ENCODE measurements at regions not wholly inside any gene's neighbourhood (a gene's known extent, or its start where the extent isn't known, plus 50 kb on each side); places are given as distances from the start of the nearest gene placed in this dataset.
"Not testable (repeated sequence)": the region's sequence is repeated elsewhere in the genome, so short reads cannot be mapped to it uniquely, and the experiment has no call there.

DNA sequence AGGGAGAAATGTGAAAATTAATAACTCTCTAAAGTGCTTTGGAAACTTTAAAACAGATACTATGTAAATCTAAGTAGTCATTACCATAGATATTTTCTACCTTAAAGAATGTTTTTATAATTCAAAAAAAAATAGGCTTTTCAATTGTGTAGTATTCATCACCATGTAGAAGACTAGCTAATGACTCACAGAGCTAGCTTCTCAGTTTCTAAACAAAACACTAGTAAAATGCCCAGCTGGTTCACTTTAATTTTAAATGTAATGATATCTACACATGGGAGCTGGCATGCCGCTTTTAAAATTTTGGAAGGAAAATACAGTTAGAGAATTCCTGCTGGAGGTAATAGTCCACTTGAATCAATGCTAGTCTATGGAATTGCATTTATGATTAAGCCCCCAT, 509.8 kb downstream of the CSNK1G3 start:
- H3K4me3 Mint-ChIP-seq = no peak overlapping the region
- no peaks in the 10 kb centered on the region for H3K4me1 Mint-ChIP-seq
- no peak for DNase-seq (ENCODE audit: low spot score in 2 of 2)
- H3K27ac Mint-ChIP-seq = no peak overlapping the region
- H3K27me3 Mint-ChIP-seq = no peaks in the 10 kb centered on the region
- no peaks in the 10 kb centered on the region for H3K36me3 Mint-ChIP-seq
- ATAC-seq (ENCODE audit: low read depth) = no peak
- peaks cover 5% of the 10 kb centered on the region for H3K9me3 Mint-ChIP-seq

DNA sequence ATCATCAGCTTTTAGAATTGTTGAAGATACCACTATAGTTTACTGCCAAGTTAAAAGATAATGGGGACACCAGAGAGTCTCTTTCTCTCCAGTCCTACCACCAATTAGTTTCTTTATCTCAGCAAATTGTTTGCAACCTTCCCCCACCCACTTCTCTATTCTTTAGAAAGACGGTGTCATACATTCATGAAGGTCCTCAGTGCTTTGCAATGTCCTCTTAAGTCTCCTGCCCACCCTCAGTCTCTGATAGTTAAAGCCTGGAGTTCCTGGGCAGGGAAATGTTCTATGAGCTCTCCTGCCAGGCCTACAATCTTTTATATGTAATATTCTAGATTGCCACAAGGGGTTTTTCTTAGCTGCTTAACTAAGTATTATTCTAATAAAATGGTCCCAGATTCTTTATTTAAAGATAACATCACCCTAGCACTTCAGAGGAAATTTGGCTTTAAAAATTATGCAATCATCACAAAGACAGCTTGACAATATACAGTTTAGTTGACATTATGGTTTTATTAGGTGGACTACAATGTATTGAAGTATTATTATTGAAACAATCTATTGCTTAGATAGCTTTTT, 509.2 kb downstream of the CSNK1G3 start:
- H3K4me3 Mint-ChIP-seq = no peak overlapping the region
- H3K27me3 Mint-ChIP-seq = no peaks in the 10 kb centered on the region

DNA sequence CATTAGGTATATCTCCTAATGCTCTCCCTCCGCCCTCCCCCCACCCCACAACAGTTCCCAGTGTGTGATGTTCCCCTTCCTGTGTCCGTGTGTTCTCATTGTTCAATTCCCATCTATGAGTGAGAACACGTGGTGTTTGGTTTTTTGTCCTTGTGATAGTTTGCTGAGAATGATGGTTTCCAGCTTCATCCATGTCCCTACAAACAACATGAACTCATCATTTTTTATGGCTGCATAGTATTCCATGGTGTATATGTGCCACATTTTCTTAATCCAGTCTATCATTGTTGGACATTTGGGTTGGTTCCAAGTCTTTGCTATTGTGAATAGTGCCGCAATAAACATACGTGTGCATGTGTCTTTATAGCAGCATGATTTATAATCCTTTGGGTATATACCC, 505.3 kb downstream of the CSNK1G3 start:
- not testable (repeated sequence) for ATAC-seq (ENCODE audit: low read depth); H3K4me1 Mint-ChIP-seq; DNase-seq (ENCODE audit: low spot score in 2 of 2); H3K36me3 Mint-ChIP-seq; H3K27me3 Mint-ChIP-seq; H3K9me3 Mint-ChIP-seq; H3K4me3 Mint-ChIP-seq; H3K27ac Mint-ChIP-seq

More for the DNA sequence above, 509.2 kb downstream of the CSNK1G3 start:
- H3K36me3 Mint-ChIP-seq = no peaks in the 10 kb centered on the region
- peaks cover 5% of the 10 kb centered on the region for H3K9me3 Mint-ChIP-seq
- DNase-seq (ENCODE audit: low spot score in 2 of 2) (no peak), ATAC-seq (ENCODE audit: low read depth) (no peak)
- H3K4me1 Mint-ChIP-seq = no peaks in the 10 kb centered on the region
- no peak overlapping the region for H3K27ac Mint-ChIP-seq

DNA sequence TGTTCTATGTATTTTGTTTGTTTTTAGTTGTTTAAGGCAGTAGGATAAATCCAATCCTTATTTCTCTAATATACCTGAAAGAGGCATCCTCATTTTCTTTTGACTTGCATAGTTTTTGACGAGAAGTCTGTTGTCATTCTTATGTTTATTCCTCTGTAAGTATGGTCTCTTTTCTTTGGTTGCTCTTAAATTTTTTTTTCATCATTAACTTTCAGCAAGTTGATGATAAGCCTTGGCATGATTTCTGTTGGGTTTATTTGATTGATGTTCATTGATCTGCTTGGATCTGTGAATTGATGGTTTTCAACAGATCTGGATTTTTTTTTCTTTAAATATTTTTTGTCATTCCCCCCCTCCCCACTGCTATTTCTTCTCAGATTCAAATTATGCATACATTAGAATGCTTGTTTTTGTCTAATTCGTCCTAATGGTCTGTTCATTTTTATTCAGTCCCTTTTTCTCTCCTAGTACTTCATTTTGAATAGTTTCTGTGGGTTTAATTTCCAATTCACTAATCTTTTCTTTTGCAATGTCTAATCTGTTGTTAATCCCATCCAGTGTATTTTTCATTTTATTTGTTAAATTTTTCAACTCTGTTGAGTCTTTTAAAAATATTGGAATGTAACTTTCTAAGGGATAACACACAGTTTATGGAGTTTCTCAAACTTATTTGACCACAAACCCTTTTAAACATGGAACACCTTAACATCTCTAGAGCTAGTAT, 495.9 kb downstream of the CSNK1G3 start:
- no peak overlapping the region for H3K27ac Mint-ChIP-seq
- H3K36me3 Mint-ChIP-seq = no peaks in the 10 kb centered on the region
- H3K4me1 Mint-ChIP-seq = no peaks in the 10 kb centered on the region
- DNase-seq (ENCODE audit: low spot score in 2 of 2) (no peak), ATAC-seq (ENCODE audit: low read depth) (no peak)
- peaks cover 16% of the 10 kb centered on the region for H3K9me3 Mint-ChIP-seq
- no peaks in the 10 kb centered on the region for H3K27me3 Mint-ChIP-seq
- no peak overlapping the region for H3K4me3 Mint-ChIP-seq

DNA sequence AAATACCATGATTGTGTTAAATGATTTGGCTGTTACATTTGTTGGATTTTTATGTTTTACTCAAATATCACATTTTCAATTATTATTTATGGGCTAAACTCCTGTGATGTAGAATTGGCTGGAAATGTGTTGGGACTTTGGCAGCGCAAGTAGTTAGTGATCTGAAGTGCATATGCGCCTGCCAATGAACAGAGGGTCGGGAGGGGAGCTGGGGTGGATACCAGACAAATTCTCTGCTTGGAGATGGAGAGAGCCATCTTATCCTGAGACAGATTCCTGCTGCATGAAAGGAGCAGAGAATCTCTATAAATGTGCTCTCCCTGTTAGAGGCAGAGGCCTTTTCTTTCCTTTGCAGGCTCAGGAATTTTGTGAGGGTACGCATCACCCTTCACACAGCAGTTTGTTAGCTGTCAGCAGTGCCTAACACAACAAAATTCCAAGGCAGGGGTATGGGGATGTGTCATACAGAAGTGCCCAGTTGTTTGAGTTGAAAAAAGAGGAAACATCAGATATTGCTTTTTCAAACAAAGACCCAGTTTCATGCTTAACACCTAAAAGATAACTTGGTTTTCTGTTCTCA, 489.1 kb downstream of the CSNK1G3 start:
- ATAC-seq (ENCODE audit: low read depth) (no peak), DNase-seq (ENCODE audit: low spot score in 2 of 2) (no peak)
- Mint-ChIP-seq H3K27ac (no peak overlapping the region), H3K4me1 (peaks cover 2% of the 10 kb centered on the region), H3K36me3 (no peaks in the 10 kb centered on the region), H3K4me3 (no peak overlapping the region), H3K27me3 (no peaks in the 10 kb centered on the region), H3K9me3 (peaks cover 2% of the 10 kb centered on the region)

DNA sequence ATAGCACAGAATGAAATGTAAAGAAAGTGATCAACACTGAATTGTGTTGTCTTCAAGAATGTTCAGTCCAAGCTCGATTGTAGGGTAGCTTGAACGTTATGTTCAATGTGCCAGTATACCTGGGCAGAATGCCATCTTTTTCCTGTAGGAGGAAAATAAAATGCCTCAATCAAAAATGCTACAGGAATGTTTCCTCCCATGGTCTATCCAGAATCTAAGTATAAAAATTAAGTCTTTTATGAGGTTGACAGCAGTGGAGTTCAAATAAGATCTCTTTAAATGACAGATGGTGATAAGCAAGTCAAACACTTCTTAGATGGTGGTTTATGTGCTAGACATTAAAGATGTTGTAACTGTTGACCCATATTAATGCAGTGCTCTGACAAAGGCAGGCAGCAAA, 488.6 kb downstream of the CSNK1G3 start:
- no peak overlapping the region for H3K27ac Mint-ChIP-seq
- no peaks in the 10 kb centered on the region for H3K9me3 Mint-ChIP-seq
- no peak for ATAC-seq (ENCODE audit: low read depth)
- DNase-seq (ENCODE audit: low spot score in 2 of 2) = no peak
- H3K36me3 Mint-ChIP-seq = no peaks in the 10 kb centered on the region
- H3K4me3 Mint-ChIP-seq = no peak overlapping the region
- H3K4me1 Mint-ChIP-seq = peaks cover 2% of the 10 kb centered on the region
- H3K27me3 Mint-ChIP-seq = no peaks in the 10 kb centered on the region

DNA sequence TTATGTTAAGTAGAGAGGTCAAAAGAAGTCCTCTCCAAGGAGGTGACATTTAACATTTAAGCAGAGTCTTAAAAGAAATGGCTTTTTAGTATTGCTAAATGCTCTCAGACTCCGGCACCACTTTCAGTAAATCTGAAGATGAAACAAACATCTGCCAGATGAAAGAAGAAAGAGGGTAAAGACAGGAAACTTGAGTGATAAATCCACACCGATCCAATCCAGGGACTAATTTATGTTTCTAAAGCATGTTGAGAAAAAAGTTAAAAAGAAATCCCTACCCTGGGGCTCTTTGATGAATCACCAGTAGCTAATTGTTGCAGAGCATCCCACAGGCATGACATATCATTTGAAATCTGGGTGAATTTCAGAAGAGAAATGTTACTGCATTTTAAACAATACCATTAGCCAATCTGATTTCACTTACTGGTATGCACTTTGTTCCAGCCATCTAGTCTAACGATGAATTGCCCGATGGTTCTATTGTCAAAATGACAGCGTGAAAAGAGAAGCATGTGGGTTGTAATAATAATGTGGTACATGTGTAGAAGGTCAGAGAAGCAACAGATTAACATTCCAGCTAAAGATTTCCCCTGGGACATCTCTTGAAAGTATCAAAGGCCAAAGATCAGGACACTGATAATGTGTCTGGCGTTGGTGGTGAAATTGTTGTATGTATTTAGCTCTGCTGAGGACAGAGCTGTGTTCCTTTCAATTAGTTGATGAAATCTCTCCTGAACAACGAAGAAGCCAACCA, 485.7 kb downstream of the CSNK1G3 start:
- DNase-seq (ENCODE audit: low spot score in 2 of 2) (no peak), ATAC-seq (ENCODE audit: low read depth) (no peak)
- H3K27ac Mint-ChIP-seq = no peak overlapping the region
- H3K27me3 Mint-ChIP-seq = no peaks in the 10 kb centered on the region
- H3K9me3 Mint-ChIP-seq = no peaks in the 10 kb centered on the region
- peaks cover 2% of the 10 kb centered on the region for H3K4me1 Mint-ChIP-seq
- H3K36me3 Mint-ChIP-seq = no peaks in the 10 kb centered on the region
- no peak overlapping the region for H3K4me3 Mint-ChIP-seq

DNA sequence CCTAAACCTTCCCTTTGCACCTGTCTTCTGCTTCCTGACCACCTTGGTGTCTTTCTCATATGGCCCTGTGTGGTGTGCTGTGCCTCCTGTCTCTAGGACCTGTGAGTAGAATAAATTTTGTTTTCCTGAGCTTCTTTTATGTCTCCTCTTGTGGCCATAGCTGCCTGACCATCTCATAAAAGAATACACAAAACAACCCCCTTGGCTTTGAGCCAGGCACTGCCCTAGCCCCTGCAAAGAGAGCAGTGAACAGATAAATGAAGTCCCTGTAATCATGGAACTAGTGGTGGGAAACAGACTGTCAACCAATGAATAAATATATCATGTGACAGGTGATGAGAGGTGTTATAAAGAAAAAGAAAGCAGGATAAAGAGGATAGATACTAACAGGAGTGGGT, 485.1 kb downstream of the CSNK1G3 start:
- H3K9me3 Mint-ChIP-seq = no peaks in the 10 kb centered on the region
- H3K36me3 Mint-ChIP-seq = no peaks in the 10 kb centered on the region

DNA sequence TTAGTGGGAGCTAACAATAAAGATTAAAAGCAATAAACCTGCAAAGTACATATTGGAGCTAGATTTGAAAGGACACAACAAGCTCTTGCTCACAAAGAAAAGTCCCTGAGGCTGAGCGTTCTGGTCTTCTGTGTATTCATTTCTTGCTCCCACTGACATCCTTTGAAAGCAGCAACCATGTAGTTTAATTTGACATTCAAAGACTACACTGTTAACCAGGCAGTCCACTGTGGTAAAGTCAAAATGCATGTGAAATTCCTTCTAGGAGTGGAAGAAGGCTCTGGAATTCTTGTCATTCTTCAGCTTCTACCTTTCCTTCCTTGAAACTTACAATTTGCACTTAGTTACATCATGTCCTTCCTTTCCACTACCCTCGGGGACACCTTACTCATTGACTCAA, 480.7 kb downstream of the CSNK1G3 start:
- Mint-ChIP-seq H3K27me3 (peaks cover 2% of the 10 kb centered on the region), H3K36me3 (no peaks in the 10 kb centered on the region), H3K4me1 (peaks cover 4% of the 10 kb centered on the region), H3K9me3 (no peaks in the 10 kb centered on the region), H3K4me3 (no peak overlapping the region), H3K27ac (no peak overlapping the region)
- no peak for DNase-seq (ENCODE audit: low spot score in 2 of 2)
- no peak for ATAC-seq (ENCODE audit: low read depth)

More for the DNA sequence above, 485.1 kb downstream of the CSNK1G3 start:
- Mint-ChIP-seq H3K4me1 (peaks cover 2% of the 10 kb centered on the region), H3K4me3 (no peak overlapping the region), H3K27me3 (no peaks in the 10 kb centered on the region), H3K27ac (no peak overlapping the region)
- no peak for DNase-seq (ENCODE audit: low spot score in 2 of 2)
- no peak for ATAC-seq (ENCODE audit: low read depth)

DNA sequence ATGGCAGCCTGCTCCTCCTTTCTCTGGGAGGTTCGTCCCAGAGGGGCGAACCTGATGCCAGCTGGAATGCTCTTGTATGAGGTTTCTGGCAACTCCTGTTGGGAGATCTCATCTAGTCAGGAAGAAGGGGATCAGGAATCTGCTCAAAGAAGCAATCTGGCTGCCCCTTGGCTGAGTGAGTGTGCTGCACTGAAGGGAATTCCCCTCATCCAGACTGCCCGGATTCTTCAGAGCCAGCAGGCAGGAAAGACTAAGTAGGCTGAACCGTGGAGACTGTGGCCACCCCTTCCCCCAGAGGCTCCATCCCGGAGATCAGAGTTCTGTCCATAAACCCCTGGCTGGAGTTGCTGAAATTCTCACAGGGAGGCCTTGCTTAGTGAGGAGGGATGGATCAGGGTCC, 476.0 kb downstream of the CSNK1G3 start:
- H3K4me3 Mint-ChIP-seq = no peak overlapping the region
- no peaks in the 10 kb centered on the region for H3K36me3 Mint-ChIP-seq
- DNase-seq (ENCODE audit: low spot score in 2 of 2) (no peak), ATAC-seq (ENCODE audit: low read depth) (no peak)
- peaks cover 4% of the 10 kb centered on the region for H3K9me3 Mint-ChIP-seq
- H3K4me1 Mint-ChIP-seq = peaks cover 2% of the 10 kb centered on the region
- no peak overlapping the region for H3K27ac Mint-ChIP-seq
- H3K27me3 Mint-ChIP-seq = peaks cover 2% of the 10 kb centered on the region

DNA sequence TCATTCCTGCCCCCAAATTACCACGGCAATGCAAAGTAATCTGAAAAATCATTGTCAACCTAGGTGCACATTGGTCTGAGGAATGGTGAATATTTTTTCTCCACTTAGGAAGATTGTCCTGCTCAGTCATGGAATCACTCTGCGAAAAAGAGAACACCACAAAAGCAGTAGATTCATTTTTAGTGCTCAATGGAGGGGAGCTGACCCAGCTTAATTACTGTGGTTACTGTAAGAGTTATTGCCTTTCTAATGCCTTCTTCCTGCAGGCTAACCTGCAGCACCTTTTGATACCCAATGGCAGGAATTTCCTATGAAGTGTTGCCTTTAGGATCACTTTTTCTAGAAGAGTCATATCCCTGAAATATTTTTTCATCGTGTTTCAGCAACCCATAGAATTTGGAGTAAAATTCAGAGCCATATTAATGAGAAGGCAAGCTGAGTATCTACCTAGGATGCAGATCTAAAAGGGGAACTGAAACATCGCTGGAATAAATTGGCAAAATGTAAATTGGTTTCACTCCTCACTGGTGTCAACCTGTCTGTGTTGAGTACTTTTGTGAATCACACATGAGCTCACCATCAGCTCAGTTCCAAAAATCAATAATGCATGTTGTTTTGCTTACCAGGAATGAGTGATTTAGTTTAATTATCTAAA, 464.5 kb downstream of the CSNK1G3 start:
- Mint-ChIP-seq H3K27ac (no peak overlapping the region), H3K4me1 (peaks cover 28% of the 10 kb centered on the region), H3K36me3 (no peaks in the 10 kb centered on the region), H3K9me3 (peaks cover 5% of the 10 kb centered on the region), H3K27me3 (no peaks in the 10 kb centered on the region), H3K4me3 (no peak overlapping the region)
- peak in 1 of 2 donors; percentile 28 for DNase-seq (ENCODE audit: low spot score in 2 of 2)
- ATAC-seq (ENCODE audit: low read depth) = peak; percentile 91

DNA sequence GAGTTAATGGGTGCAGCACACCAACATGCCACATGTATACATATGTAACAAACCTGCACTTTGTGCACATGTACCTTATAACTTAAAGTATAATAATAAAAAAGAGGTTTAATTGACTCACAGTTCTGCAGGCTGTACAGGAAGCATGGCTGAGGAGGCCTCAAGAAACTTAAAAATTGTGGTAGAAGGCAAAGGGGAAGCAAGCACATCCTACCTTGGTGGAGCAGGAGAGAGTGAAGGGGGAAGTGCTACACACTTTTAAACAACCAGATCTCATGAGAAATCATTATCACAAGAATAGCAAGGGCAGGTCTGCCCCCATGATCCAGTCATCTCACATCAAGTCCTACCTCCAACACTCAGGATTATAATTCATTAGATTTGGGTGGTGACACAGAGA, 463.5 kb downstream of the CSNK1G3 start:
- not testable (repeated sequence) for H3K36me3 Mint-ChIP-seq; DNase-seq (ENCODE audit: low spot score in 2 of 2); H3K9me3 Mint-ChIP-seq; H3K27me3 Mint-ChIP-seq; H3K4me3 Mint-ChIP-seq; H3K27ac Mint-ChIP-seq
- ATAC-seq (ENCODE audit: low read depth) = peak; percentile 42
- H3K4me1 Mint-ChIP-seq = peaks cover 25% of the 10 kb centered on the region

DNA sequence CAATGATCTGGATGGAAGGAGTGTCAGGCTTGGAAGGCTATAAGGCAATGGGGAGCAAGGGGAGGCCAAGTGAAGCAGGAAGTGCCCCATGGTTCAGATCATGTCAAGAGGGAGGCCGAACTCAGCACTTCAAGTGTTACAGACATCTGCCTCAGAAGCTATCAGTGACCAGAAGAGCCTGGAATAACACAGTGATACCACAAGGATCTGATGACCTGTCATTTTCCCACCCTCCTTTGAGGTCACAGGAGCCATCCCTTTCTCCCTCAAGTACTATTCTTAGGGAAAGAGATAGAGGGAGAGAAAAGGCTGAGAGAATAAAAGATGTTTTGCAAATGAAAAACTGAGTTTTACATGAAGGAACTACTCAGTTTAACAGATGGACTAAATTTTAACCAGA, 454.8 kb downstream of the CSNK1G3 start:
- DNase-seq (ENCODE audit: low spot score in 2 of 2) = no peak
- H3K27ac Mint-ChIP-seq = no peak overlapping the region
- peaks cover 5% of the 10 kb centered on the region for H3K9me3 Mint-ChIP-seq
- H3K27me3 Mint-ChIP-seq = no peaks in the 10 kb centered on the region
- no peak for ATAC-seq (ENCODE audit: low read depth)
- H3K4me3 Mint-ChIP-seq = no peak overlapping the region
- H3K36me3 Mint-ChIP-seq = peaks cover 2% of the 10 kb centered on the region
- no peaks in the 10 kb centered on the region for H3K4me1 Mint-ChIP-seq

DNA sequence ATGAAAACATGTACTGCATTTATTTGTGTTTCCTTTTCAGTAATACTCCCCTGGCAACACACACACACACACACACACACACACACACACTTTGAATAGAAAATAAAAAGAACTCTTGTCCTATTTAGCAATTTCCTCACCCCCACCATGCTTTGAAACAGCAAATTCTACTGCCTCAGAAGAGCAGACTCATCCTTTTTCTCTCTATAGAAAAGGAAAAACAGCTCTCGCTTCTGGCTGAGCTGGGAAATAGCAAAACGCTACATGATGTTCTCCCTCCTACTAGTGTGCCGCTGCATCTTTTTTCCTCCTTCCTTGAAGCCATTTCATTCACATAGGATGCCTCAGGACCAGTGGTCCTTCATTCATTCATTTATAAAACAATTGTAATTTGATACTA, 453.6 kb downstream of the CSNK1G3 start:
- Mint-ChIP-seq H3K27me3 (no peaks in the 10 kb centered on the region), H3K36me3 (peaks cover 2% of the 10 kb centered on the region), H3K9me3 (peaks cover 5% of the 10 kb centered on the region), H3K27ac (no peak overlapping the region), H3K4me1 (no peaks in the 10 kb centered on the region), H3K4me3 (no peak overlapping the region)
- DNase-seq (ENCODE audit: low spot score in 2 of 2) (no peak), ATAC-seq (ENCODE audit: low read depth) (no peak)
